Tibial nerve (tissue), 3 donors: ENCODE measurements at regions not wholly inside any gene's neighbourhood (a gene's known extent, or its start where the extent isn't known, plus 50 kb on each side); places are given as distances from the start of the nearest gene placed in this dataset.

ENCODE experiments used
- POLR2A ChIP-seq, 2 donors: fragments of 450-650 bp; IDR thresholded peaks; one replicate each; pipeline ENCODE4 v1.6.1; 2017; ENCODE audit warnings: antibody characterized with exemption in 2 of 2, mild to moderate bottlenecking in 2 of 2, moderate library complexity in 2 of 2
- TF ChIP-seq, protein P1 (sequence below), 5 experiments: fragments of 200-600 bp in 3 of 5; fragments of 450-650 bp in 2 of 5; sonication (generic) in 3 of 5; IDR thresholded peaks; one replicate each; pipeline ENCODE4 v1.5.1; 2016 to 2019; ENCODE audit warnings: antibody characterized with exemption in 5 of 5, mild to moderate bottlenecking in 3 of 5, moderate library complexity in 2 of 5

- no peak for TF ChIP-seq POLR2A (IDR thresholded peaks at IDR 0.05)
- TF ChIP-seq, protein P1, sequence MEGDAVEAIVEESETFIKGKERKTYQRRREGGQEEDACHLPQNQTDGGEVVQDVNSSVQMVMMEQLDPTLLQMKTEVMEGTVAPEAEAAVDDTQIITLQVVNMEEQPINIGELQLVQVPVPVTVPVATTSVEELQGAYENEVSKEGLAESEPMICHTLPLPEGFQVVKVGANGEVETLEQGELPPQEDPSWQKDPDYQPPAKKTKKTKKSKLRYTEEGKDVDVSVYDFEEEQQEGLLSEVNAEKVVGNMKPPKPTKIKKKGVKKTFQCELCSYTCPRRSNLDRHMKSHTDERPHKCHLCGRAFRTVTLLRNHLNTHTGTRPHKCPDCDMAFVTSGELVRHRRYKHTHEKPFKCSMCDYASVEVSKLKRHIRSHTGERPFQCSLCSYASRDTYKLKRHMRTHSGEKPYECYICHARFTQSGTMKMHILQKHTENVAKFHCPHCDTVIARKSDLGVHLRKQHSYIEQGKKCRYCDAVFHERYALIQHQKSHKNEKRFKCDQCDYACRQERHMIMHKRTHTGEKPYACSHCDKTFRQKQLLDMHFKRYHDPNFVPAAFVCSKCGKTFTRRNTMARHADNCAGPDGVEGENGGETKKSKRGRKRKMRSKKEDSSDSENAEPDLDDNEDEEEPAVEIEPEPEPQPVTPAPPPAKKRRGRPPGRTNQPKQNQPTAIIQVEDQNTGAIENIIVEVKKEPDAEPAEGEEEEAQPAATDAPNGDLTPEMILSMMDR (IDR thresholded peaks at IDR 0.05), result no peak
These were observed 879.8 kb downstream of the TFAP2A start for GRCh38 chr6:9535106-9535505.
